ENCODE measurements at regions not wholly inside any gene's neighbourhood (a gene's known extent, or its start where the extent isn't known, plus 50 kb on each side); places are given as distances from the start of the nearest gene placed in this dataset.

DNA sequence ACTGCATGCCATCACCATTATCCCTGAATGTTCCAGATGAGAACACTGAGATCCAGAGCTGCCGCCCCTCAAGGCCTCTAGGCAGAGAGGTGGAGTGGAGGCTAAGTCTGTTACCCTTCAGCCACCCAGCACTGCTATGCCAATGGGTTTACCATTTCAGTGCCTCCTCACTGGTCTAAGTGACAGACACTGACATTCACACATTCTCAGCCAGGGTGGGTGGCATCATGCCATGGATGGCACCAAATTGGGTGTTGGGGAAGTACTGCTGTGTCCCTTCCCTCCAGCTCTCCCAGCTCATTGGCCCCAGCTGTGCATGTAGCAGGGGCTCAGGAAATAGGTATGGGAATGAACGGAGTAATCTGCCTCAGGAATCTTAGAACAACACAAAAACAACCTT, 96.8 kb upstream of the PLET1 start:
- DNase-seq: no peak

DNA sequence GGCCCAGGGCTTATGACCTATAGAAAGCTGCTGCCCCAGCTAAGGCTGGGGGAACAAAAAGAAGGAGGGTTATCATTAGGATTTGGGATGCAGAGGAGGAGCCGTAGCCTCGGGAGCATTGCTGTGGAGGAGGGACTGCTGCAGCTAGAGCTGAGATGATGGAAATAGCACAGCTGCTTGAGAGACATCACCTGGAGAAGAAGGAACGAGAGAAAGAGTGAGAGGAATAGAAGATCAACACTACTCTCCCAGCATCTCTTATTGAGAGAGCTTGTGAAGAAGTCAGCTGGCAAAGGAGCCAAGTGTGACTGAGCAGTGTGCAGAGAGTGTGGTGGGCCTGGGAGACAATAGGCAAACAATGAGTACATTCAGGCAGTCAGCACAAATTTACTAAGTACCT, 100.7 kb upstream of the PLET1 start:
- no peak for DNase-seq

DNA sequence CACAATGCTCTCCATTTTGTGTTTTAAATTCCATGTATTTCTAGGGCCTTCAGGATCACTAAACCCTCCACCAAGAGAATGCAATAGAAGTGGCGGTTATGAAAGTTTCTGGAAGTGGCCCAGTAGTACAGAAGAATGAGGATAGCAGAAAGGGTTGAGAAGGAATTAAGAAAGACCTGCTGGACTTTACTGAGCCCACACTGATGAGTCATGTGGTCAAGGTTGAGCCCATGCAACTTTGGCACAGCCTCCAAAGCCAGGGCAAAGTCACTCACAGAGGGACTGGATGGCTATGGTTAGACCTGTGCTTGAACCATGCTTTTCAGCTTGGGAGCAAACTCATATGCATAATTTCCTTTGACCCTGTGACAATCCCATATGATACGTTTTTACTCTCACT, 102.9 kb upstream of the PLET1 start:
- DNase-seq: no peak

DNA sequence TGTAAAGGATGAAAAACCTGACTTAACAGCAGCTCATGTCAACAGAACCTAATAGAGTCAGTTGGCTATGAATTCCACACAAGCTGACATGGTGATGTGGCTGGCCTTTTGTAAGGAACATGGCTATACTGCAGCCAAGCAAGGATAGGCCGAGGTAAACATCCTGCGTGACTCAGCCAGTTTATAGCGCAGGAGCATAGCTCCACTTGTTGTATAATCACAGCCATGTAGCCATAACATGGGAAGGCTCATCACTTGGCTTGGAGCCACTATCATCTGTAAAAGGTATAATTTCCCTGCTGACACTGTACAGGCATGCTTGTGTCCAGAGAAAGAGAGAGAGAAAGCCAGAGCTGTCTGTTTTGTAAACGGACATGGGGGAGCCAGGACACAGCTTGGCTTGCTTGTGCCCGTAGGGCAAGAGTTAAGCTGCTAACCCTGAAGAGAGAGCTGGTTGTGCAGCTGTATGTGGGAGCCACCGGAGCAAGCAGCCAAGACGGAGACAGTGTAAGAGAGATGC, 104.4 kb upstream of the PLET1 start:
- DNase-seq: no peak

DNA sequence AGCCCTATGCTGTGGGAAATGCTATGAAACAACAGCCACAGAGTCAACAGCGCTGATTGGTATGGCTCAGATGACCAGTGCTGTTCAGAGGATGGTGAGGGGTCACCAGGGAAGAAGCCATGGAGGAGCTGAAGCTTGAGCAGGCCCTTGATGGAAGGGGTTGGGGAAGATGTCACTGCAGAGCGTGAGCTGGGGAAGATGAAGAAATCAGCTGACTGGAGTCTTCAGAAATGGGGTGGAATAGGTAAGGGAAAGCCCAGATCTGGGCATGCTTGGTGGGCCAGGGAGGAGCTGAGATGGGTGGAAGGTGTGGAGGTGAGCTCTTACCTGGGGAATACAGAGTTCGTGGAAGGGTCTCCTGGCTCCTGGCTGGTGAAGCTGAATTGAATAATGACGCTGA, 105.4 kb upstream of the PLET1 start:
- no peak for DNase-seq

DNA sequence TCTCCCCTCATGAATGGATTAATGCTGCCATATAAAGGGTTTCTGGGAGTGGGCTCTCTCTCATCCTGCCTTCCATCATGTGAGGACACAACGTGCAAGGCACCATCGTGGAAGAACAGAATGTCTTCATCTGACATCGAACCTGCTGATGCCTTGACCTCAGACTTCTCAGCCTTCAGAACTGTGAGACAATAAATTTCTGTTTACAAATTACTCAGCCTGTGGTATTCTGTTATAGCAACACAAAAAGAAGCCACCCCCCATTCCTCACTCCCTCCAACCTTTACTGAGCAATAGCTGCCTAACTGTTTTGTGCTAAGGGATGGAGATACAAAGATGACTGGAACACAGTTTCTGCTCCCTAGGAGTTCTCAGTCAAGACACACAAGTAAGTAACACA, 106.1 kb upstream of the PLET1 start:
- no peak for DNase-seq

DNA sequence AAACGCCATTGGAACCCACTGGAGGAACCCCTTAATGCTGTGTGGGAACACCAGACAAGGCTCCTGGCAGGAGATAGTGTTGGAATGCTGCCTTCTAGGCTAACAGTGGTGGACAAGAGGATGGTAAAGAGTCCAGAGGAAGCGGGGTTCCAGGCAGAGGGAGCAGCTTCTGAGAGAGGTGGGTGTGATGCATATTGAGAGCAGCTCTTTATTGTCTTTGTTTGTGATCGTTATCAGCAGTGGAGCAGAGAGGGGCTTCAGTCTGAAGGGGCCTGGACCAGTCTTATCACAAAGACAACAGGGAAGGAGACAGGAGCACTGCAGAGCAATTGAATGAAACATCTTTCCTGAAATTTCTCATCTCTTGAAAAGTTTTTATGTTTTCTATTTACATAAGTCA, 106.8 kb upstream of the PLET1 start:
- DNase-seq: no peak

DNA sequence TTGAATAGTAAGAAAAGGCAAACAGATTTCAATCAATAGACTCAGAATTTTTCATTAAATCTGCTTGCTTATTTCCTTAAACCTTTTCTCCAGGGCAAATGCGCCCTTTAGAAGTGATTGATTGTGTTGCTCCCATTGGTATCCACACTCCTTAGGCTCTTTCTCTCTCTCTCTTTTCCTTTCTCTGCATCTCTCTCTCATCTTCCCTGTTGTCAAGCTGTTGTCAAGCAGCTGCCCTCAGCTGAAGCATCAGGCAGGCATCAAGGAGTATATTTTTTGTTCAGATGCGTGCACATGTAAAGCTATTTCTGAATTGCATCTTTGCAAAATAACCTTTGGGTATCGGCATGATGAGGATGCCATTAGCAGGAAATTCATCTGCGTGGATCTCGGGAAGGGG, 107.2 kb upstream of the PLET1 start:
- DNase-seq: no peak

DNA sequence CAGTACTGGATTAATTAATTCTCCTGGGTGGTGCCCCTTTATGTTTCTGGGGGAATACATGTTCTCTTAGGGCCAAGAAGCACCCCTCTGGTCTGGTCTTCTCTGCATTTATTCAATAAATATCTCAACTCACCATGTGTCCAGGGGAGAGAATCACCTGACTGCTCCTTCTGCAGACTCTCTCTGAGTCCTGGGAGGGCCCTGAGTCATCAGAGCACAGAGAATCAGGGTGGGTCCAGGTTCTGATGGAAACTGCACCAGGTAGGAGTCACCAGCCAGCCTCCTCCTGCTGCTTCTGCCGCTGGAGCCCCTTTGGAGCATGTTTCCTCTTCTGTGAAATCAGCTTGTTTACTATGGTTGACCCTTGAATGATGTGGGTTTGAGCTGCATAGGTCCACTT, 107.7 kb upstream of the PLET1 start:
- no peak for DNase-seq

DNA sequence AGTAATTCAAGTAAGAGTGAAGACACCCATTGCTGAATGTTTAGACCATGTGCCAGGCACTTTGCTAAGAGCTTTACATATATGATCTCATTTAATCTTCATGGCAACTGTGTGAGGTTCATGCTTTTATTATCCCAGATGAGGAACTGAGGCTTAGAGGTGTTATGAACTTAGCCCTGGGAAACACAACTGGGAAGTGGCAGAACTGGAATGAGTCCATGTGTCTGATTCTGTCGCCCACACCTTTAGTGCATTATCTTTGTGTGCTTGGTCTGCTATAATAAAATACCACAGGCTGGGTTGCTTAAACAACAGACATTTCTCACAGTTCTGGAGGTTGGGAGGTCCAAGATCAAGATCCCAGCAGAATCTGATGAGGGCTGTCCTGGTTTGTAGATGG, 108.7 kb upstream of the PLET1 start:
- DNase-seq: no peak

DNA sequence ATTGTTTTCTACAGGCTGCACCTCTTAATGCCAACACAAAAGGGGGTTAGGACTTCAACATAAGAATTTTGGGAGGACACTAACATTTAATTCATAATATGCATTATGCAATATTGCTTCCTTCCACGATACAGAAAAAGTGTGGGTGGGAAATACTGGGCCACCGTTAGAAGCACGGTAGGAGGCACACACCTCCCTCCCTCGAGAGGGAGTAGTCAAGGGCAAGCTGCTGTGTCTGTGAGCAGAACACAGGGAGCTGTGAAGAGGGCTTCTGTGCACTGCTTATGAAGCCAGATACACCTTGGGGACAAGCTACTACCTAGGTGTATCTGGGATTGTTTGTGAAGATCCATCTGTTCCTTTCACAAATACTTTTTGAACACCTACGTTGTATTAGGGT, 109.3 kb upstream of the PLET1 start:
- no peak for DNase-seq

DNA sequence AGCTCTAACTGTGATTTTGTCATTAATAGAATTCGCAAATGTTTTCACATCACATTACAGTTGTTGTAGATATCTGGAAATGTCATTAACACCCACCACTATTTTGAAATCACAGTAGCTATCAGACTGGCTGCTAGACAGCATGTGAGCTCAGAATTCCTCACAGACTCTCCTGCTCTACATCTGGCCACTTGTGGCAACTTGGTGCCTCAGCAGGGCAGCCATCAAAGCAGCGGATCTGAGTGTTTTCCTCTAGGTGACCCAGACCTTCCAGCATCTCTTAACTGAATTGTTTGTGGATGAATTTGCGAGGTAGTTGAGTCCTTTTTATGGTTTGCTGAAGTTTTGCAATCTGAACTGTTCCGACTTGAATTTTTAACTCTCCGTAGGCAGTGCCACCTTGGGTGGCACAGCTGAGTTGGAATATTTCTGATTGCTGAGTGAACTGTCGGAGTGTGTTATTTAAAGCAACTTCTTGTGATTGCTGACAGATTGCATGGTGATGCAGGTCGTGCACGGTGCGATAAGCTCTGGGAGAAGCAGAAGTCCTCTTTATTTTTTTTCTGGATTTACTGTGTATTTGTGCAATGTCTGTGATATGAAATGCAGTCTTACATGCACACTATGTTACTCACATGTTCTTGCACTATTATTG, 114.0 kb upstream of the PLET1 start:
- no peak for DNase-seq

DNA sequence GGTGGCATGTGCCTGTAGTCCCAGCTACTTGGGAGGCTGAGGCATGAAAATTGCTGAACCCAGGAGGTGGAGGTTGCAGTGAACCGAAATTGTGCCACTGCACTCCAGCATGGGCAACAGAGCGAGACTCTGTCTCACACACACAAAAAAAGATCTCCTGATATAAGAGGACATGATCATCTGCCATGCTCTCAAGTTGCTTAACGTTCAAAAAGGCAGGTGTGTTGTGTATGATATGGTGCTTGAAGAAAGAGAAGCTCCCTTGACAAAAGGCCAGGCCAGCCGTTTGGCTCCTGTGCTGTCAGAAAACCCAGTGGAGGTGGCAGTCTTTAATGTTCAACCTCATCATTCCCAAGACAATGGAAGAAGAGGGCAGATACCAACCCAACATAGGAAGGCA, 117.3 kb upstream of the PLET1 start:
- DNase-seq: peak in 1 of 2 experiments; percentile 14

DNA sequence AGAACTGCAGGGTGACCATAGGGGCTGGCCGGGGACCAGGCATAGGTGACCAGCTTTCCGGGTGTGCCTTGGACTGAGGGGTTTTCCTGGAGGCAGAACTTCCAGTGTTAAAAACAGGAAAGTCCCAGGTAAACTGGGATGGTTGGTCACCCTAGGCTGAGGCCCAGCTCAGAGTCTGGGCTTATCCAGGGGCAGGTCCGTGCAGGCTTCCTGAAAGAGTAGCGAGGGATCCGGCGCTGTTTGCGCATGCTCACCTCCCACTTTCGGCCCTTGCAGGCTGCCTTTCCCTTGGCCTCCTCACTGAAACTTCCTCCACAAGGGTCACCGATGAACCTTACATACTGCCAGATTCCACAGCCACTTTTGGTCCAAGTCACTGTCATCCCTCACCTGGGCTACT, 119.8 kb upstream of the PLET1 start:
- no peak for DNase-seq

DNA sequence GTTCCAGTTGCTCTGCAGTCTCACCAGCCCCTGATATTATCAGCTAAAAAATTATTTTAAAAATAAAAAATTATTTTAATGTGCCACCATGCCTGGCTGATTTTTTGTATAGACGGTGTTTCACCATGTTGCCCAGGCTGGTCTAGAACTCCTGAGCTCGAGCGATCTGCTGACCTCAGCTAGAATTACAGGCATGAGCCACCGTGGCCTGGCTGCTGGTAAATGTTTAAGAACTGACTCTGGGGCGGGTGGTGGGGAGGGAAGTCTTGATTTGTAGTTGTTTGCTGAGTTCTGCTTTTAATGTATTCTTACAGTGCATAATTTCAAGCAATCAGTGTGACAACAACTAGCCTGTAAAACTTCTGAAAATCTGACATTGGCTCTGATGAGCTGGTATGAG, 120.9 kb upstream of the PLET1 start:
- DNase-seq: no peak

DNA sequence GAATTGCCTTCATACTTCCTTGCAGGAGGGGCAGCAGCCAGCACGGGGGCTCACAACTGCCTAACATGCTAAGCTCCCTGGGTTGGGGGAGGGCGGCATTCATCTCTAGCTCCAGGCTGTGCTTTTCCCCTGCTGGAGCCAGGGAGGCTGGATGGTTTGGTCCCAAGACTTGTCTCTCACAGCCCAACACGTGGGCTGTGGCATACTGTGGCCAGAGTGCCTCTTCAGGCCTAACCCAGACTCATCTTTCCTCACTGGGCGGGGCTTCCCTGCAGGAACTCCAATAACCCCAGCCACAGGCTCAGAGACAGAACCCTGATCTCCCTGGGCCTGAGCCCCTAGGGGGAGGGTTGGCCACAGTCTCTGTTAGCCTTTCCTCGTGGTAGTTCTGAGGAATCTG, 121.9 kb upstream of the PLET1 start:
- no peak for DNase-seq

DNA sequence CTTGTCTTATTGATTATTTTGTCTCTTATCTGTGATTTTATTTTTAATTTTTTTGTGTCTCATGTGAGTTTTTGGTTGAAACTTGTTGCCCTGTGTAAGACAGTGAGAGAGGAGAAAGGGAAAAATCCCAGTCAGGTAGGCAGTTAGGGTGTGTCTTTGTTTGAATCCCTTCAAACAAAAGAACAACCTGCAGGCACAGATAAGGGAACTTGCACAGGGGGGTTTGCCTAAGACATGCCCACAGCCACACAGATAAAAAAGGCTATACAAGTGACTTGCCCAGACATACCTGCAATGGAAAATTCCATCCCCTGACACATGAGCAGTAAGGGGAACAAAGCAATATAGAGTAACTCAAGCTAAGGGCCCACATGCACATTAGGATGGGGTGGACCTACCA, 127.8 kb upstream of the PLET1 start:
- DNase-seq: no peak

DNA sequence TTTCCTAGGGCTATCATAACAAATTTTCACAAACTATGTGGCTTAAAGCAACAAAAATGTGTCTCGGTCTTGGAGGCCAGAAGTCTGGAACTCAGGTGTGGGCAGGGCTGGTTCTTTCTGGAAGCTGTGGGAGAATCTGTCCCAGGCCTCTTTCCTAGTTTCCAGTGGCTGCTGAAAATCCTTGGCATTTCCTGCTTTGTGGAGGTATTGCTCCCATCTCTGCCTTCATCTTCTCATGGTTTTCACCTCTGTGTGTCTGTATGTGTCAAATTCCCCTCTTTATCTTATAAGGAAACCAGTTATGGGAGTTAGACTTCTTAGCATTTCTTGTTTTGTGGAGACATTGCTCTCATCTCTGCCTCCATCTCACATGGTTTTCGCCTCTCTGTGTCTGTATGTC, 130.4 kb upstream of the PLET1 start:
- DNase-seq: no peak

DNA sequence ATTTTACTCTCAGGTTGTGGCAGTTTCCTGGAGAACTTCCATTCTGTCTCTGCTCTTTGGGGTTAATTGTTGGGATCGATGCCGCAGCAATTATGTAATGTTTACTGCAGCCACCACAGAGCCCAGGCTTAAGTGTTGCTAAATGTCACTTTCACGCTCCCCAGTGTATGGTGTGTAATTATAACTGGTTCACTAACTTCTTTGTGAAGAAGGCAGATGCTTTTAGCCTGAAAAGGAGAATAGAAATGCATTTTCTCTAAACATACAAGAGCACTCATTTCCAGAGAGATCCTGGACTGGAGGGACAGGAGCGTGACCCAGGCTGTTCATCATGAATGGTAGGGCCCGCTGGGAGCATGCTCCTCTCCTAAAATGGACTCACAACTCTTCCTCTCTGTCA, 132.2 kb upstream of the PLET1 start:
- DNase-seq: peak; percentile 73 to 78

DNA sequence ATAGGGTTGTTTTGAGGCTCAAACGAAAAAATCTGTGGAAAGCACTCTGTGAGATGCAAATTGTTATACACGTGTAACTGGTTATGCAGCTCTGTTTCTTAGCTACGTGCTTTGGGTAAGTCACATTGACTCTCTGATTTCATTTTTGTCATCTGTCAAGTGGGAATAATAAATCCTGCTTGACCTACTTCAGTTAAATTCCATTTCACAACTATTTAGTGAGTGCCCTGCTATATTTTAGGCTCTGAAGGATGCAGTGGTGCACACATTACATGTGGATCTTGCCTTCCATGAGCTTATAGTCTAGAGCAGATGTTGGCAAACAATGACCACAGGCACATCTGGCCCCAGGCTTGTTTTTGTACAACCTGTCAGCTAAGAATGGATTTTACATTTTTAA, 133.6 kb upstream of the PLET1 start:
- no peak for DNase-seq

DNA sequence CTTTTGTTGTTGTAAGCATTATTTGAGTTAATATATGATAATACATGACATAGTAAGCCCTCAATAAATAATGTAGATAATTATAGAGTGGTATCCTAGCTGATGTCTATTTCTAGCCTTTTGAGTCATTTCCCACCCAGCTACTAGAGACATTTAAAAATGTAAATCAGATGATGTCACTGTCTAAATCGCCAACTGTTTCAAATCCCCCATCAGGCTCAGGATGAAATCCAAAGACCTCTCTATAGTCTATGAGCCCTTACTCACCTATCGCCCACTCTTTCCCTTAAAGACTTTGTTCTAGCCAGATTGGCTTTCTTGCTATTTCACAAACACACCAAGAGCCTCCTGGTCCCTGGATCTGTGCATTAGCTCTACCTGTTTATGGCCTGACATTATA, 135.4 kb upstream of the PLET1 start:
- no peak for DNase-seq

DNA sequence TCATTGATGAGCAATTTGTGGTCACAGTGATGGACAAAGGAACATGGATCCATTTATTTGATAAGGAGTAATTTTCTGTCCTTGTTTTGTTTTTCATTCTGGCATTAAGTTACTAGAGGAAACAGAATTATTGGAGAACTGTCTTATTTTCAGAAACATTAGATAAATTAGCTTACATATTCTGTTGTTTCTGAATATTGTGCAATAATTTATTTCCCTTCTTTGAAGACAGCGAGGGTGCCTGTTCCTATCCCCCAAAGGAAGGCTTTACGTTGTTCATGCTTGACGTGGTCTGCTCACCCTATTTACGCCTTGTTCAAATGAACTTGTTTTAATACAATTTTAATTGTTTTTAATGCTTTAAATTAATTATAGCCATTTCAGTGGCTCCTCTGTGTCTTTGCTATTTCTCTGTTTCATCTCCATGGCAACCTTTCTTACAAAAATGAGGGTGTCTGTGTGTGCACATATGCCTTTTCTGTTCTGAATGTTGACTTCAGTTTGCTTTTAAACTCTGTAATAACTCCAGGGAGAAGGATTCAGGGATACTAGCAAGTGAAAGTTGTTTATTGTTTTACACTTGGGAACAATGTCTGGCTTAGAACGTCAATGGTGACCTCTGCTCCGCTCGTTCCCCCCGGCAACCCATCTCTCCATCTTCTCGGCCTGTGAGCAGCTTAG, 138.3 kb upstream of the PLET1 start:
- DNase-seq: no peak

DNA sequence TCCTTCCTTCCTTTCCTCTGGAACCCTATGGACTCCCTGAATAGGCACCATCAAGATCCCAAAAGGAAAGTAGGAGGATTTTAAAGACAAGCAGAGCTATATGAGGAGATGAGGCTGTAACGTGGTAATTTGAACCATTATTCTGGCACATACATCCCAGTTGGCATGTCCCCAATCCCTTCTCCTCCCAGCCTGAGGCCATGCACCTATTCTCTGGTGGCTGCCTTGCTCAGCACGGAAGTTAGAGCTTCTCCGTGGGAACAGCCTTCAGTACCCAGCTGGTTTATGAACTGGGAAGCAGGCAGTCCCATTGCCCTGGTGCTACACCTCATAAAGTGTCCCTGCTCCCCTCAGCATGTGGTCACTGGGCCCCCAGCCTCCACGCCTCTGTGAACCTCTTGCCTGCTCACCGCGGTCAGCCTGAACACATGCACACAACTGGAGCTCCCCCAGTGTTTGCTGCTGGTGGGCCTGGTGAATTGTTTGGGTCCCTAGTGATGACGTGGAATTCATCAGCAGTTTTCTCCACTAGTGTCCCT, 139.9 kb upstream of the PLET1 start:
- no peak for DNase-seq

DNA sequence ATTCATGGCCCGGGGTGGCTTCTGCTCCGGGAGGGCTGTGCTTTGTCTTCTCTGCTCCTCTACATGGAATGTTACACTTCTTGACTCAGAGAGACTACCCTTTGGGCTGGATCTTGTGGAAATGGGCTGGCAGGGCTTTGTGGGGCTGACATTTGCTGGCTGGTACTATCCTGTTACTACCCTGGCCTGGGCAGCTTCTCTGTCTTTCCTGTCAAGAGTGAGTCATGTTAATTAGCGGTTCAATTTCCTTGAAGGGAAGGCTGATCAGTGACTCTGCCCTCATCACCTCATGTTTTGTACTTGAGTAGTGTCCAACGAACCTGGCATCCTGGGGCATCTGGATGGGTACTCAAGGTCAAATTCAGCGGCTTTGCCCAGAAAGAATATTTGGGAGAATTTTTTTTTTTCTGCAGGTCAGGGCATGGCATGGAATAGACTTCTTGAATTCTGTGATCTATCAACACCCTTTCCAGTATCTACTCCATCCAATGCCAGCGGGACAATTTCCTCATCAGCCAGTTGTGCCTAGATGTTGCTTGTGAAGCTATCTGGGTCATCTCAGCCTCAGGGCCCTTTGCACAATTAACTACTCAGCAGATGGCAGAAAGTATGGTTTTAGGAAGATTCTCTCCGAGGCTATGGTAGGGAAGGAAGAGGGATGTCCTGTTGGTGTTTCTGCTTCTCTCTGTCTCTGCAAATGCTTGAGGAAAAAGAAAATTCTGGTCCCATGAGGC, 140.5 kb upstream of the PLET1 start:
- DNase-seq: no peak

Data from NCI-H187 (cell line).